GM18867 (cell line): ENCODE measurements at regions not wholly inside any gene's neighbourhood (a gene's known extent, or its start where the extent isn't known, plus 50 kb on each side); places are given as distances from the start of the nearest gene placed in this dataset.
"Not testable (repeated sequence)": the region's sequence is repeated elsewhere in the genome, so short reads cannot be mapped to it uniquely, and the experiment has no call there.

ENCODE experiments used
- ATAC-seq: cut with Tn5 transposase; IDR thresholded peaks from one replicate; pipeline ENCODE4 v1.9.1; 2021; ENCODE audit warnings: mild to moderate bottlenecking, moderate library complexity; ENCODE audit not compliant: unreplicated experiment

- ATAC-seq, result no peak
Measured at GRCh38 chr6:21741221-21742109, 147.9 kb downstream of the SOX4 start.

DNA sequence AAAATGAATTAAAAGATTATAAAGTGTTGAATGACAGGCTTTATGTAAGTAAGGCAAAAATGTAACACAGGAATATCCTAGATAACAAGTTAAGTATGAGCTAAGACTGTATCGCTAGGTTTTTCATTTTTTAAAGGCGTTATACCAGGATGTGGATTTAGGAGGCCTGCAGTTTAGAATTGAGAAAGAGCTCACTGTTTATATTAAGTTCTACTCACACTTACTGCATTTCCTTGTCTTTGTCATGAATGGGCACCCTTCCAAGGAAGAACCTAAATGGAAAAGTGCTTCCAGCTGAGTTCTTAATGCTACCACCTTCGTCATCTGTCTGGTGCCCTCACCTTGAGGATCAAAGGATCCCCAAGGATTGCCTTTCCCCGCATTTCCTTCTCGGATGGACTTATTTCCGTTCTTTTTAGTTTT is 148.7 kb downstream of the SOX4 start:
- ATAC-seq, result no peak

- ATAC-seq, result no peak
Measured at GRCh38 chr6:21744331-21744730, 150.8 kb downstream of the SOX4 start.

GRCh38 chr6:21745543-21746337 is 152.2 kb downstream of the SOX4 start:
- no peak for ATAC-seq

DNA sequence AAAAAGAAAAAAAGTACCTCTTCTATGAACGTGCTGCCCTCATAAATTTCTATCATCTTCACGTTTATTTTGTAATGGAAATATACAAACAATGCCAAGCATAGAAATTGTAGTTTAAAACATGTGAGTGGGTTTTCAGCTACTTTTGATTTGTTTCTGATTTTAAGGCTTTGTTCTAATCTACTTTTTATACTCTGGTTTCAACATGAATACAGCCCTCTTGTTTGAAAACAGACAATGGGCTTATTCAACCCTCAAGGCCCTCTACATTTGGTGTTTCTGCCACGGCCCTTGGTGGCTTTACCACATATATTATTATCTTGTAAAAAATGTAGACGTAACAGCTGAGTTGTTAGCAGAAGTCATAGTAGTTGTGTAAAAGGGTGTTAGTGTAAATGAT is 153.9 kb downstream of the SOX4 start:
- no peak for ATAC-seq

GRCh38 chr6:21748343-21749056 is 154.9 kb downstream of the SOX4 start:
- peak; percentile 52 for ATAC-seq

- no peak for ATAC-seq
Measured at GRCh38 chr6:21749754-21750153, 156.2 kb downstream of the SOX4 start.

- ATAC-seq, result no peak
Measured at GRCh38 chr6:21750575-21750974, 157.0 kb downstream of the SOX4 start.

- no peak for ATAC-seq
Measured at GRCh38 chr6:21751608-21752007, 158.1 kb downstream of the SOX4 start.

DNA sequence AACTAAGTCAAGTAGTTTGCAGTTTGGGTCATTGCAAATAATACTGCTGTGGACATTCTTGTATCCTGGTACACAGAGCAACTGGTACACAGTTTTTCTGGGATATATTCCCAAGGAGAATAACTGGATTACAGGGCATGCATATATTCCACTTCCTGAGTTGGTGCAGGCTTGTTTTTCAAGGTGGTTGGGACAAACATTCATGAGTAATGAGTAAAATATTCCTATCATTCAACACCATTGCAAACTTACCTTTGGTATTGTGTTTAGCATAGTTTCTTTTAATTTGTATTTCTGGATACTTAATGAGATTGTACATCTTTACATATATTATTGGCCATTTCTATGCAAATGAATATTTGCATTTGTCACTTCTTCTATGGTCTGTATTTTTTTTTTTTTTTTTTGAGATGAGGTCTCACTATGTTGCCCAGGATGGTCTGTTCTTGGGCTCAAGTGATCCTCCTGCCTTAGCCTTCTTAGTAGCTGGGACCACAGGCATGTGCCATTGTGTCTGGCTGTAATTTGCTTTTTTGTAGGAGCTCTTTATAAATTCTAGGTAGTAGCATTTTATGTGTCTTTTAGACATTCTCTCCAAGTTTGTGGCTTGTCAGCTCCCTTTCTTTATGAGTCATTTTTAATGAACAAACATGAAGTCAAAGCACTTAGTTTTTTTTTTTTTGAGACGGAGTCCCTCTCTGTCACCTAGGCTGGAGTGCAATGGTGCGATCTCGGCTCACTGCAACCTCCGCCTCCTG is 158.7 kb downstream of the SOX4 start:
- no peak for ATAC-seq

- ATAC-seq, result no peak
Measured at GRCh38 chr6:21753241-21754108, 159.9 kb downstream of the SOX4 start.

DNA sequence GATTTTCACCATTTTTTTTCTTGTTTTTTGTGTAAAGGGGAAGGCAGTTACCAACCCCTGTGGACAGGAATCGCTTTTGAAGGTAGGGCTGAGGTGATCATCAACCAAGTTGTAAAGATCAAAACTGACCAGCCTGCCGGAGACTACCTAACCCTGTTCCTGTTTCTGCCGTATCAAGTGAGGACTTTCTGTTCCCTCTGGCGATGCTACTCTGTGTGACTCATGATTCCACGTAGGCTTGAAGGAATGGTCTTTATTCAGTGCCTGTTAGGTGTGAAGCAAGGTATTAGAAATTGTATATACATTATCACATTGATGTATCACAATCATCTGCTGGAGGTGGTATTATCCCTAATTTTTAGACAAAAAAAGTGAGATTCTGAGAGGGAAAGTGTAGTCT is 161.3 kb downstream of the SOX4 start:
- ATAC-seq, result no peak

GRCh38 chr6:21756487-21756886 is 162.9 kb downstream of the SOX4 start:
- no peak for ATAC-seq

GRCh38 chr6:21757392-21757791 is 163.8 kb downstream of the SOX4 start:
- not testable (repeated sequence) for ATAC-seq

- ATAC-seq, result no peak
Measured at GRCh38 chr6:21759721-21760120, 166.2 kb downstream of the SOX4 start.

DNA sequence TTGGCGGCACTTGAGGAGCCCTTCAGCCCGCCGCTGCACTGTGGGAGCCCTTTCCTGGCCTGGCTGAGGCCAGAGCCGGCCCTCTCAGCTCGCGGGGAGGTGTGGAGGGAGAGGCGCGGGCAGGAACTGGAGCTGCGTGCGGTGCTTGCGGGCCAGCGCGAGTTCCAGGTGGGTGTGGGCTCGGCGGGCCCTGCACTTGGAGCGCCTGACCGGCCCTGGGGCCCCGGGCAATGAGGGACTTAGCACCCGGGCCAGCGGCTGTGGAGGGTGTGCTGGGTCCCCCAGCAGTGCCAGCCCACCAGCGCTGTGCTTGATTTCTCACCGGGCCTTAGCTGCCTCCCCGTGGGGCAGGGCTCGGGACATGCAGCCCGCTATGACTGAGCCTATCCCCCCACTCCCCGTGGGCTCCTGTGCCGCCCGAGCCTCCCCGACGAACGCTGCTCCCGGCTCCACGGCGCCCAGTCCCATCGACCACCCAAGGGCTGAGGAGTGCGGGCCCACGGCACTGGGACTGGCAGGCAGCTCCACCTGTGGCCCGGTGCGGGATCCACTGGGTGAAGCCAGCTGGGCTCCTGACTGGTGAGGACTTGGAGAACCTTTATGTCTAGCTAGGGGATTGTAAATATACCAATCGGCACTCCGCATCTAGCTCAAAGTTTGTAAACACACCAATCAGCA is 167.6 kb downstream of the SOX4 start:
- not testable (repeated sequence) for ATAC-seq

DNA sequence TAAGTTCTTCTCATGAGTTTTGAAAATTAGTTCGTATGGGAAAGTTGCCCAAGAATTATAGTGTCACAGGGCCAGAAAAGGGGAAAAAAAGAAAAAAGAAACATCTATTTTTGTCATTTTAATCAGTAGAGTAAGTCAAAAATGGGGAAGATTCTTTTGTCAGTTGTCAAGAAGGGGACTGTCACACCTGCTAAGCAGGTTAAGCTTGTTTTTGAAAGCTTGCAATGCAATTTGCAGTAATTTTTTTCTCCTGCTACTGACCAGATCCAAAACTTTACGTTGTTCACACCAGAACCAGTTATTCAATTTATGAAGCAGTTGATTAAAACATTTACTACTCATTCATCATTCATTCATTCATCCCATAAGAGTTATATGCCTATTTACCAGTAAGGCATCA is 171.4 kb downstream of the SOX4 start:
- no peak for ATAC-seq

GRCh38 chr6:21767891-21768648 is 174.5 kb downstream of the SOX4 start:
- no peak for ATAC-seq
